Activated CD4-positive, alpha-beta T cell treated with anti-CD3 and anti-CD28 coated beads, Interleukin-2, amount 50 U/mL, for 48 hours (primary cell): ENCODE measurements at regions not wholly inside any gene's neighbourhood (a gene's known extent, or its start where the extent isn't known, plus 50 kb on each side); places are given as distances from the start of the nearest gene placed in this dataset.

Experiments used
- DNase-seq, 2 experiments: peaks; one replicate each; pipeline ENCODE4 v3.0.0-alpha.2; 2020

DNA sequence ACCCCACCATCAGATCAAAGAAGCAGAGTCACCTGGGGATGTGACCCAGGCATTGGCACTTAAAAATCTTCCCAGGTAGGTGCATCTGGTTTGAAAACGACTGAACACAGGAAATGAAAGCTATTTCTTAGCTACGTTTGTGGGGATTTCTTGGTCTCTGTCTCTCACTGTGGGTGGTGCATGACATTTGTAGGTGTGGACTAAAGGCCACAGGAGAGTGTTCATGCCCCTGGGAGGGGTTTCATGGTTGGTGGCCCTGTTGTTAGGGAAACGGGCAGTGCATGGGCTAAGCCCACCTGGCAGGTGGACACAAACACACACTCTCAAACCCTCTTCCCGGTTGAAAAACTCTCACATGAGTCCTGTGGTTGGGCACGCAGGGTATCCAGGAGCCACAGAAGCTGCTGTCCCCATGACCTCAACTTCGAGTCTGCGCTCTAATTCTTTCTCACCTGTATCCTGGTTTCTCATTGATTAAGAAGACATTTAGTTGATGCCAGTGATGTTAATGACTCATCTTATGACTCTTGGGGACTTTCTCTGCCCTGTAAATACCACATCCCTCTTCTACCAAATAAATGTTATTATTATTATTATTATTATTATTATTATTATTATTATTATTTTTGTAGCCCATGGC lies 119.4 kb downstream of the MRPS6 start:
- DNase-seq = no peak

DNA sequence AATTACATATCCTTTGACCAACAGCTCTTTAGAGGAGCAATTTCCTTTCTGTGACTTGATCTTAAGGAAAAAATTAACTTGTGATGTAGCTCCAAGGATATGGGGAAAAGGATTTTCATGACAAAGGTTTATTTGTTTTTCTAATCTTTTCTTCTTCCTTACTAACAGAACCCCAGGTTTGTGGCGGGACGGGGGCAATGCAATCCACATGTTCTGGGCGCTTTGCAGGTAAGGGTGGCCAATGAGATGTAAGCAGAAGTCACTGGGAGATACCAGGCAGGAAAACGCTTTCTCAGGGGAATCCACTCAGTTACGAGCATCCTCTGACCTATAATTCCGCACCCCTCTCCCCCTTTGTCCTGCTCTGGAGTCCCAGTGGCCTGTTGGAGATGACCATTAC lies 122.0 kb downstream of the MRPS6 start:
- no peak for DNase-seq

DNA sequence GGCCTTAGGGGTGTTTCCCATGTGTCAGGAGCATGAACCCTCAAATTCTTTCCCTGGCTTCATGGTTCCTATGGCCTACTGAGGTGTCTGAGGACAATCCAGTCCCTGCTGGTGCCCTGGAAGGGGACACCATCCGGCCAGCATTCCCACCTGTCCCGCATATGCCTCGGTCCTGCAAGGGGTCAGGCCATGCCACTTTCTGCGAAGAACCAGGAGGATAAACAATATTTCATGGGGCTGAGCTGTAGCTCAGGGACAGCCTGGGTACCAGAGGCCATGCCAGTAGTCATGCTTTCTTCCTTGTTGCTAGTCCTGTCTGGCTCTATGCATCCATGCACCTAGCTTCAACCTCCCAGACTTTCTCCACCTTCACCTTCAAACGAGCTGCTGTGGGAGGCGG lies 123.6 kb downstream of the MRPS6 start:
- DNase-seq = no peak

DNA sequence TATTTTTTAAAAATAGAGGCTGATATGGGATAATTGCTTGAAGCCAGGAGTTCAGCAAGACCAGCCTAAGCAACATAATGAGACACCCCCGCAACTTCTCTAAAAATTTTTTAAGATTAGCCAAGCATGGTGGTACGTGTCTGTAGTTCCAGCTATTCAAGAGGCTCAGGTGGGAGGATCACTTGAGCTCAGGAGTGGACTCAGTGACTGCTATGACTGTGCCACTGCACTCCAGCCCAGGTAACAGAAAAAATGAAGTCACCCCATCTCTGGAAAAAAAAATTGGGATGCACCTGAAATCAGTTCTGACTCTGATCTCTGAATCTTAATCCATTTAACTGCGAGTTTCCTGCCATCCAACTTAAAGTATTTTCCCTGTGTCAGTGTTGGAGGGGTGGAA lies 124.2 kb downstream of the MRPS6 start:
- no peak for DNase-seq

DNA sequence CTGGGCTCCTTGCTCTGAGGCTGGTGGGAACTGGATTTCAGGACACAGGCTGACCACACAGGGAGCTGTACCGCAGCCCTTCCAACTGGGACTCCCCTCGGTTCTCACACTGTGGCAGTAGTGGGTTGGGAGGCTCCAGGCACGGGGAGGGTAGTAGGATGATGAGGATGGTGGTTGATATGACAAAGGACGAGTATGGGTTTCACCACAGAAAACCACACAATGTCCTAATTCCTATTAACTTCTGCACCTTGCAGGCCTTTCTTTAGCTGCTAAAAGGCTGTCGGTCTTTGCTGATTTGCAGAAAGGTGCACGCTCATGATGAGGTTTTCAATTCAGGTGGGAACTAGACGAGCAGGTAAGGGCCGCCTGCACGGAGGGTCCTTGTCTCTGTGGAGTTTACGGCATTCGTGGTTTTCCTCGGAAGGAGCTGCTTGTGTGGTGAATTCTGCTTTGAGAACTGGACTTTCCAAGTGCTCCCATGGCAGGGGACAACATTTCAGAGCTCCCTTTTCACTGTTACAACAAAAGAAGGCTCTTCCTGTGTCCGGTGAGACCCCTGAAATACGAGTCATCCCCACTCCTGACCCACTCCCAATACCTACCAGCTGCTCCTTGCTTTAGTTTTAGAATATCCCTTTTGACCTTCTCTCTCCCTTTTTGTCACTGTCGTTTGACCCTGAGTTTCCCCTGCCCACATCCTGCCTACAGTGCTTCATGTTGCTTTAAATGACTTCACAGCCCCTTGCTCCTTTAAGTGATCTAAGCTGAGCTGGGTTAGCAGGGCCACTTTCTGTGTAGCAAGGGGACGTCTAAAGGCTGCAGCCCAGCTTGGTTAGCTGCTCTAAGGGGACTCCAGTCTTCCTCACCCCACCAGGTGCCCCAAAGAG lies 125.1 kb downstream of the MRPS6 start:
- peak; percentile 28 to 42 for DNase-seq

DNA sequence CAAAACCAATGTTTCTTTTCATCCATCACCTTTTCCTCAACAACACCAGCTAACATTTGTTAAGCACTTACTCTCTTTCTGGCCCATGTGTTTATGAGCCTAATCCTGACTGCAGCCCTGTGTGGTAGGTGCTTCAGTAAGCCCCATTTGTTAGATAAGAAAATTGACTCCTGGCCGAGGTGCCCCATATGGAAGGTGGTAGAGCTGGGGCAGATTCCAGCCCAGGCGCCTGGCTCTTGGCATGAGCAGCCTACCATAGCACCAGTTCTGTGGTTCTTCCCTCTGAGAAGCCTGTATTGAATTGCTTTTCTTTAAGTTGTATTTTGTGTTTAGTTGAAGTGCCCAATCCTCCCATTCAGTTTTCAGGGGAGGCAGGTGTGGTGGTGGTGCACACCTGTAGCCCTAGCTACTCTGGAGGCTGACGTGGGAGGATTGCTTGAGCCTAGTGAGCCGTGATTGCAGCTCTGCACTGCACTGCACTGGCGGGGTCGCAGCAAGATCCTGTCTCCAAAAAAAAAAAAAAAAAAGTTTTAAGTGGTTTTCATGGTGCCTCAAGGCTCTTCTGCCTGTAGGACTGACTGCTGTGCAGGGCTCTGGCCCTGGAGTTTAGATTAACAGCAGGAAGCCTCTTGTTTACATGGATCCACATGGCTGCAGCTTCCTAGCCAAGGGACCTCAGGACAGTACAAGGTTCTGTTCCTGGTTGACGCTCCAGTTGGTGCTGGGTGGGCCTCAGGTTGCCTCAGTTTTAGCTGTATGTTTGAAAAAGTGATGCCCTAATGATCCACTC lies 125.9 kb downstream of the MRPS6 start:
- no peak for DNase-seq

DNA sequence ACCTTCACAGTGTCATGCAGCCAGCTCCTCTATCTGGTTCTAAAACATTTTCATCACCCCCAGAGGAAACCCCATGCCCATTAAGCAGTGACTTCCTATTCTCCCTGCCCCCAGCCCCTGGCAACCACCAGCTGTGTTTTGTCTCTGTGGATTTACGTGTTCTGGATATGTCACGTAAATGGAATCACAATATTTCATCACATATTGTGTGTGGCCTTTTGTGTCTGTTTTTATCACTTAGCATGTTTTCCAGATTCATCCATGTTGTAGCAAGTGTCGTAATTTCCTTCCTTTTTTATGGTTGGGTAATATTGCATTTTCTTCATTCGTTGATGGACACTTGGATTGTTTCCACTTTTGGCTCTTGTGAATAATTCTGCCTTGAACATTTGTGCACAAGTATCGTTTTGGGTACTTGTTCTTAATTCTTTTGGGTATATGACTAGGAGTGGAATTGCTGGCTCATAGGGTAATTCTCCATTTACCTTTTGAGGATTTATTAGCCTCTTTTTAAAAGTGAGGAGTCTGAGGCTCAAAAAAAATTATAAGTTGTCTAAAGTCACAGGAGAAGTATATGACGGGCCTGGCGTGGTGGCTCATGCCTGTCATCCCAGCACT lies 127.0 kb downstream of the MRPS6 start:
- DNase-seq = no peak

DNA sequence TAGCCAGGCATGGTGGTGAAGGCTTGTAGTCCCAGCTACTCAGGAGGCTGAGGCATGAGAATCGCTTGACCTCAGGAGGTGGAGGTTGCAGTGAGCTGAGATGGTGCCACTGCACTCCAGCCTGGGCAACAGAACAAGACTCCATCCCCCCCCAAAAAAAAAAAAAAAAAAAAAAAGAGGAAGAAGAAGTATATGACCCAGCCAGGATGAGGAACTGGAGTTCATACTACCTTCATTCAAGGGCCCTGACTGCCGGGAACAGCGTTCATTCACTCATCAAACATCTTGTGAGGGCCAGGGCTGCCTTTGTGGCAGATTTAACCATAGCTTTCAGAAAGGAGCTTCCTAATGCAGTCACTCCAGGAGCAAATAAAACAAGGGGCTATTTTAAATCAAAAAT lies 127.6 kb downstream of the MRPS6 start:
- no peak for DNase-seq

DNA sequence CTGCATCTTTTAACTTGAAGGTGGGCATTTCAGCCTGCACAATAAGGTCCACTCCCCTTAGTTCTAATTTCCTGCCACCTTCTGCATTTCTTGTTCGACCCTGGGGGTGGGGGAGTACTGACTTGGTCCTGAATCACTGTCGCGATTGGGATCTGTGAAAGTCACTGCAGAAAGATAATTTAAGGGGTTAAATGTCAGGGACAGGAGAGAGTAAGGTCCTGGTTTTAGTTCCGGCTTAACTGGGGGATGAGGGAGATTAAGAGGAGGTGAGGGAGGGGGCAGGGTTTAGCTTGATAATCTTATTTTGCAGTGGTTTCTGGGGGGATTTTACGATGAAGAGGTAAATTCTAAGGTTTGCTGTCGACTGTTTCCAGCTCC lies 128.1 kb downstream of the MRPS6 start:
- no peak for DNase-seq

DNA sequence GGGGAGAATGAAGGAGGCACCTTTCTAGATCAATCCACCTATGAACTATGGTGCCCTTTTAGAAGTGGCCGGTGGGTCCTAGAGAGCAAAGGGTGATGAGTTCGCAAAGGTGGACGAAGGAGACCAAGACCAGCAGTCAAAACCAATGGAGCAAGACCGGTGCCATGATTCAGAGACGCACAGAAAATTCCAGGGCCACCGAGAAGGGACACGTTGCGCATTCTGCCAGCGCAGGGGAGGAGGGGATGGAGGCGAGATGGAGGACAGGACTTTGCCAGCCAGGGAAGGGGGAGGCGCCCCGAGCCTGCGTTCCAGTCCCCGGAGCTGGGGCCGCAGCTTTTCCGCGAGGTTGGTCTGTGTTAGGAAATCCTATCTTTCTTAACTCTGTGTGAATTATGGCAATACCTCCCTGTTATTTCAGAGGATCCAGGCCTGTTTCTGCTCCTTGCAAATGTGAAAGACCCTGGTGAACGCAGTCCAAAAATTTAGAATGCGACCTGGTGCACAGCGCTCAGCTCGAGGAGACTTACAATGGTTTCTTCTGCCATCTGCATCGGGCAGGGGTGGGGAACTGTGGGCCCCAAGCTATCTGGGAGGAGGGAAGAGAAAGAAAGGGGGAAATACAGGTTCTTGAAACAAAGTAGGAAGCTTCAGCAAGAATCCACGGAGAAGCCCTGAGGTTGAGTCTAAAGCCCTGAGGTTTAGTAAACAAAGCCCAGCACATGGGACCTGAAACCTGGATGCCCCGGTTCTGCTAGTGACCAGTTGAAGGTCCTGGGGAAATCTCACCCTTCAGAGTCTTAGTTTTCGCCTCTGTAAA lies 129.4 kb downstream of the MRPS6 start:
- DNase-seq = no peak

DNA sequence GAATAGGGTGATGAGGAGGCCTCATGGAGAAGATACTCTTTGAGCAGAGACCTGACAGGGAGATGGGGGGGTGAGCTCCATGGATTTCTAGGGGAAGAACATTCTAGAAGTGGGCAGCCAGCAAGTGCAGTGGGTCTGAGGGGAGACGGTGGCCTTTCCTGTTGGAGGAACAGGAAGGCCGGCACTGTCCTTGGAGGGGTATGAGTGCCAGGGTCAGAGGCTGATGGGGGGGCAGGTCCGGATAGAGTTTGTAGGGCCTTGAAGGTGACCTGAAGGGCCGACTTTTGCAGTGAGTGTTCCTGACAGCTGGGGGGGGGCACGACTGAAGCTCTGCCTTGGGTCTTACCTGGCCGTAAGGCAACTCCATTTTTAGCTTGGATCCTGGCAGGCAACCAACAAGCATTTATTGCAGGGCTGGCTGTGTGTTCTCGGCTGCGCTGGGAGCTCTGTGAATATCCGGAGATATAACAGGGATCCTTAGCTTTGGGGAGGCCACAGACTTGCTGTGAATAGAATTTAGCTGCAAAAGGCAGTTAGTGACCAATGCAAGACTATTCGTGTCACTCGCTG lies 130.6 kb downstream of the MRPS6 start:
- DNase-seq = no peak

DNA sequence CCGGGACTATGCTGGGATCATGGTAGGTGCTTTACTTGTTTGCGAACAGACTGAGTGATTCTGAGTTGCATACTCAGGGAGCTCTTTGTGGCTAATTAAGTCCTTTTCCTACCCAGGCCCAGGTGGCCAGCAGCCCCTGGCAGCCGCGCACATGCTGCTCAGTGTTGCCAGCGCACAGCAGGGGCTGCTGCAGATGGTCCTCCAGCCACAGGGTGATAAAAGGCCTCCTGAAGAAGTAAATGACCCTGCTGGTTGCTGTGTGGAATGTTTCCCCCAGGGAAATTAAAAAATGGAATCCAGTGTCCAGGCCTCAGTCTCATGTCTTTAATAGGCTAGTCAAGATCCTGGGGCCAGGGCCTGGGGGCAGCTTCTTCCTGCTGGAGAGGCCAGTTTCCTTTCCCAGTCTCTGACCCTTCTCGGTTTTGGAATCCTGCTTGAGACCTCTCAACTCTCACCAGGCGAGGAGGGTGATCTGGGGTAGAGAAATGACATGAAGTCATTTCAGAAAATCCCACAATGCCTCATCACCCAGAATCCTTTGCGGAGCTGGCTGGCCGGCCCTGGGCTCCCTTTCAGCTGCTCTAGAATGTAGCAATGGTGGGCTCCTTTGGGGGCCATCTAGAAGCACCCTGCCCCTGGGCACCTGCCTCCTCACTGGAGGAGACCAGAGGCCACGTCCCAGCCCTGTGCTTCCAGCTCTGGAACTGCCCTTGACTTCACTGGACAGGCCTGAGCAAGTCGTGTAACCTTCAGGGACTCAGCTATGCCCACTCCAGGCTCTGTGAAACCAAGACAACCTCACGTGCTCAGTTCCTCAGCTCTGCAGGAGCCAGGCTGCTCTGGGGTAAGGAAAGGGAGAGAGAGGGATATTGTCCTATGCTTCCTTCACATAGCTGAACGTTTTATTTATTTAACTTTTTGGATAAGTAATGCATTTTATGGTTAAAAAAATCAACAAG lies 131.4 kb downstream of the MRPS6 start:
- DNase-seq = no peak

DNA sequence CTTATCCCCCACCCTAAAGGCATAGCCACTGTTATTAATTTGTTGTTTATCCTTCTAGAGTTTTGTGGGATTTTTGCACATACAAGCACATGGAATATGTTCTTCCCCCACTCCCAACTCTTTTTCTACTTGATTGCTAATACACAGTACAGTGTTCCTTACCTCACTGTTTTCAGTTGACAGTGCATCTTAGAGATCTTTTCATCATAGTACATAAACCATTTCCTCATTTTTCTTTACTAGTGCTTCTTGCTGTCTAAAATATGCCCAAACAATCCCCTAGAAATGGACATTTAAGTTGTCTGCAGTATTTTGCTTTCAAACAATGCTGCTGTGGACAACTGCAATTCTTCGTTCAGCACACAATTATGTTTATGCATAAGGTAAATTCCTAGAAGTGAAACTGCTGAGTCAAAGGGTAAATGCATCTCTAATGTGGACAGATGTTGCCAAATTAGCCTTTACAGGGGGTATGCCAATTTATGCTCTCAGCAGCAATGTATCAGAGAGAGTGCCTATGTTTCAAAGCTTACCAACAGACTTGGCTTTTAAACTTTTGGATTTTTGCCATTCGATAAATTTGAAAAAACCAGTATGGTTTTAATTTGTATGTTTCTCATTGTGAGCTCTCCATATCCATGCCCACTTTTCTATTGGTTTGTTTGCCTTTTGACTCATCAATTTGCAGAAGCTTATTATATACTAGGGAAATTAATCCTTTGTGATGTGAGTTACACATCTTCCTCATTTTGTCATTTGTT lies 132.6 kb downstream of the MRPS6 start:
- DNase-seq = no peak

DNA sequence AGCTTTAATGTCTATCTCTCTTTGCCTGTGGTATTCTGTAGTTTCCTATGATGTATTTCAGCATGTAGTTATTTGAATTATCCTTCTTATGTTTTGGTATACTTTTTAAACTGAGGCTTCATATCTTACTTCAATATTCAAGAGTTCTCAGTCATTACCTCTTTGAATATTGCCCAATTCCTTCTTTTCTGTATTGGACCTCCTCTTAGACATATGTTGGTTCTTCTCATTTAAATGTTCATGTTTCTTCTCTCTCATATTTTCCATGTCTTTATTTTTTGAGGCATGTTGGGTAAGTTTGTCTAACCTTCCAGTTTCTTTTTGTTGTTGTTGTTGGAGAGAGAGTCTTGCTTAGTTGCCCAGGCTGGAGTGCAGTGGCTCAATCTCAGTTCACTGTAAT lies 140.6 kb downstream of the MRPS6 start:
- DNase-seq = no peak

DNA sequence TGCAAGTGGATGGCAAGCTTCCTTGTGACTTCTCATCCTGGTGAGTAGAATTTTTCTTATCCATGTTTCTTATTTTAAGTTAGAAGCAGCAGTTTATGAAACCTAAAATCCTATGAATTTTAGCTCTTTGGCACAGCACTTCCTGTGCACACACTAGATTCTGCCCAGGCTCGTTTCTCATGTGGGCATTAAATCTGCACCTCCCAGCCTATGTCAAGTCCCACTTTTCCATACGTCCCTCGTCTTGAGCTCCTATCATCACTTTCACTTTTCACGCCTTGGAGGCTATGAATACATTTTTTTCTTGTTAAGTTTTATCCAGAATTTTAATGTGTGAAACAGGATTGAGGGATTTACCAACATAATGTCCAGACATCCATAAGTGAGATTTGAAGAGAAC lies 142.1 kb downstream of the MRPS6 start:
- no peak for DNase-seq

DNA sequence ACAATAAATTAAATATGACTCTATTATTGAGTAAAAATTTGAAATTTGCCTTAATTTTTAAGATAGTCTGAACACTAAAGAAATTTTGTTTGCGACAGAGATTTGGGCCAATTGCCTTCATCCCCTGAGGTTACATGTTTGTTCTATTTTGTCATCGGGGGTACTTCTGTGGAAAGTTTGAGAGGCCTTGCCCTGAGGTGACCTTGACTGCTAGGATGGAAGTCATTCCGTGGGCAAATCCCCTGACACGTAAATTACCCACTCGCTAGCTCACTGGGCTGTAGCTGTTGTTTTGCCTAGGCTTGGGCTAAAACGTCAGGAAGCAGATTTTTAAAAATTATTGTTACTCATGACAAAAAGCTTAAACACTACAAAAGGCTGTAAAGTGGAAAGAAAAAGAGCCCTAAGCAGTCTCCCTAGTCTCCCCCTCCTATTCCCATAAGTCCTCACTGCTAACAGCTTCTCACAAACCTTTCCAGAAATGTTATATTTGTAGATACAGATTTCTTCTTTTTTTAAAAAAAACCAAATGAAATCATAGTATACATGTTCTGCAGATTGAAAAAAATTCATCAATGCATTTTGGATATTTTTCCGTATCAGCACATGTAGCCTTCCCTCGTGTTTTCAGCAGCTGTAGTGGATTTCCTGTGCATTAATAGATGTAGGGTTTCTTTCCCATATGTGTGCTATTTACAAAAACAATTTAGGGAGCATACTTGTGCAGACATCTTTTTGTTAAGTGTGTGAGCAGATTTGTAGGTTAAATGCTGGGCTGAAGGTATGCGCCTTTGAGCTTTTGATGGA lies 142.7 kb downstream of the MRPS6 start:
- DNase-seq = no peak

DNA sequence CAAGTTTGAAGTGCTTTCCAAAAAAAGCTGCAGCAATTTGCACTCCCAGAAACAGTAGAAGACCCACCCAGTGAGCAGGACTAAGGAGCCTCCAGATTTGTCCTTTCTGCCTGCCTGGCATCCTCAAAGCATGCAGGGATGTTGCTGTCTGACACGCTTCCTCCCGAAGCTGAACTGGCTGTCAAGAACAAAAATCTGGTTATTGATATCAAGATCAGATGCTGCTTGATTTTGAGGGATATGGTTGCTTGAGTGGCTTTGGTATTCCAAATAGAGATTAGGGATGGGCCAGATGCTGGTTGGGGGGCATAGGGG lies 143.3 kb downstream of the MRPS6 start:
- DNase-seq = no peak

DNA sequence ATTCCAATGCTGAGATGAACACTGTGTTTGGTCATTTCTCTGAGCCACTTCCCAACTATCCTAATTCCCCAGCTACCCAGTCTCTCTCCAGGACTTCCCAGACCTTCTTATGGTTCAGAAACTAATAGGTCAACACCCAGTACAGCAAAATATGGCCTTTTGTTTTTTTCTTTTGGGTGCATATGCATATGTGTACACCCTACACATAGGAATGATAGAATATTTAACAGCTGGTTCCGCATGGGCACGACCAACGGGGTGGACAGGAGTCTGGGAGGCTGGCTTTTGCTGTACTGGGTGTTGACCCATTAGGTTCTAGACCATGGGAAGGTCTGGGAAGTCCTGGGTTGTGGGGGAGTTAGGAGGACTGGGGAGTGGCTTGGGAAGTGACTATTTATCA lies 143.9 kb downstream of the MRPS6 start:
- no peak for DNase-seq

DNA sequence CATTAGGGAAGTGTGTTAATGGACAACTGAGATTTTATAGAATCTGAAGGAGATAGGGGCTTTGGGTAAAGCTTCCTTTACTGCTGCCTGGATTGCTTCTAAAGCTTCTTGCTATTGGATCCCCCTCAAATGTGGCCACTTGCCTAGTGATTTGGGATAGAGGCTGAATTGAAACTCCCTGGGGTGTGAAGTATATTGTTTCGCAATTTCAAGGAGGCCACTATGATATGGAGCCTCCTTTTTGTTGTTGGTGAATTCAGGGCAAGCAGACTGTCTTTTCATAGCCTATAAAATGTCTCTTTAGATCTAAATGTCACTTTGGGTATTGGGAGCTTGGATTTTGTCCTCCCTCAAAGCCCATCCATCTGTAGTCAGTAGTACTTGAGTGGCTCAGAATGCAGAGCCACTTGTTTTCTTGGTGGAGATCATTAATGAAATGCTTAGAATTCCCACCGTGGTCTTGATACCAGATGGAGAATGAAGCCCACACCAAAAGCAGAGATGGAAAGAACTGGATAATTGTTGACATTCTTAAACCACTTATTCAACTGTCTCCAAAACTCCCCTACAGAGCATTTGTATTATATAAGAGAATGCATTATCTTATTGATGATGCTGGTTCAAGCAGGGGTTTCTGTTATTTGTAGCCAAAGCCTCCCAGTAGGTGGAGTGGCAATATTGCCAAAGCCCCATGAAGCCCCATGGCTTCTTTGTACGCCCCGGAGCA lies 144.3 kb upstream of the KCNE2 start:
- no peak for DNase-seq
